NCI-H187 treated with DMSO at 0.1 percent for 48 hours (cell line): ENCODE measurements at regions not wholly inside any gene's neighbourhood (a gene's known extent, or its start where the extent isn't known, plus 50 kb on each side); places are given as distances from the start of the nearest gene placed in this dataset.

Source experiments
- DNase-seq: peaks from one replicate; lab custom pipeline; 2025; lab: John Stamatoyannopoulos, UW

GRCh38 chr18:75531851-75532459 lies 104.5 kb upstream of the SMIM21 start:
- no peak for DNase-seq

GRCh38 chr18:75531212-75531850 lies 103.8 kb upstream of the SMIM21 start:
- no peak for DNase-seq

- no peak for DNase-seq
Observed at GRCh38 chr18:75530566-75531211, 103.2 kb upstream of the SMIM21 start.

GRCh38 chr18:75530118-75530517 lies 102.6 kb upstream of the SMIM21 start:
- no peak for DNase-seq

- DNase-seq, result no peak
Observed at GRCh38 chr18:75529394-75529793, 101.9 kb upstream of the SMIM21 start.

GRCh38 chr18:75527848-75528685 lies 100.6 kb upstream of the SMIM21 start:
- DNase-seq, result no peak

- no peak for DNase-seq
Observed at GRCh38 chr18:75526038-75526437, 98.5 kb upstream of the SMIM21 start.

GRCh38 chr18:75525331-75525730 lies 97.8 kb upstream of the SMIM21 start:
- no peak for DNase-seq

- DNase-seq, result no peak
Observed at GRCh38 chr18:75524841-75525240, 97.3 kb upstream of the SMIM21 start.

GRCh38 chr18:75524181-75524580 lies 96.7 kb upstream of the SMIM21 start:
- DNase-seq, result no peak

- DNase-seq, result no peak
Observed at GRCh38 chr18:75521816-75522215, 94.3 kb upstream of the SMIM21 start.

GRCh38 chr18:75518007-75518406 lies 90.5 kb upstream of the SMIM21 start:
- DNase-seq, result no peak

GRCh38 chr18:75517286-75517685 lies 89.8 kb upstream of the SMIM21 start:
- DNase-seq, result no peak

- DNase-seq, result no peak
Observed at GRCh38 chr18:75507636-75508035, 80.1 kb upstream of the SMIM21 start.

- no peak for DNase-seq
Observed at GRCh38 chr18:75506913-75507312, 79.4 kb upstream of the SMIM21 start.

- DNase-seq, result no peak
Observed at GRCh38 chr18:75504469-75504868, 77.0 kb upstream of the SMIM21 start.

- DNase-seq, result no peak
Observed at GRCh38 chr18:75503615-75504014, 76.1 kb upstream of the SMIM21 start.

GRCh38 chr18:75502286-75502685 lies 74.8 kb upstream of the SMIM21 start:
- no peak for DNase-seq

GRCh38 chr18:75500545-75500944 lies 73.0 kb upstream of the SMIM21 start:
- DNase-seq, result no peak

GRCh38 chr18:75497576-75498235 lies 70.2 kb upstream of the SMIM21 start:
- DNase-seq, result no peak

- DNase-seq, result no peak
Observed at GRCh38 chr18:75496151-75496550, 68.6 kb upstream of the SMIM21 start.

GRCh38 chr18:75492852-75493251 lies 65.3 kb upstream of the SMIM21 start:
- no peak for DNase-seq
